Lung (tissue), 11 donors: ENCODE measurements at regions not wholly inside any gene's neighbourhood (a gene's known extent, or its start where the extent isn't known, plus 50 kb on each side); places are given as distances from the start of the nearest gene placed in this dataset.
A peak's percentile ranks its signal among the peaks of the same experiment; 100 is the strongest.
"Not testable (repeated sequence)": the region's sequence is repeated elsewhere in the genome, so short reads cannot be mapped to it uniquely, and the experiment has no call there.

Source experiments
- ATAC-seq: fragments of 200-7000 bp; cut with Tn5 transposase; one replicate; pipeline ENCODE4 v1.9.1; 2020; ENCODE audit warnings: moderate number of reproducible peaks; ENCODE audit not compliant: insufficient read depth, low FRiP score
- DNase-seq, 3 donors: peaks; one replicate each; pipeline ENCODE4 v3.0.0-alpha.2; 2013 to 2017
- H3K27ac ChIP-seq, 2 donors: one replicate each; pipeline ENCODE4 v1.5.1; 2013; ENCODE audit warnings: mild to moderate bottlenecking in 2 of 2, moderate library complexity in 2 of 2, control low read depth in 1 of 2, inconsistent platforms in 1 of 2, low read depth in 1 of 2, low read length in 1 of 2
- H3K27me3 ChIP-seq, 3 donors: one replicate each; pipeline ENCODE4 v1.5.1; 2013; ENCODE audit warnings: low read length in 2 of 3; ENCODE audit not compliant: control insufficient read depth in 3 of 3, insufficient read depth in 3 of 3
- H3K36me3 ChIP-seq, 4 donors: one replicate each; pipeline ENCODE4 v1.5.1; 2013; ENCODE audit warnings: low read length in 4 of 4, mild to moderate bottlenecking in 1 of 4, moderate library complexity in 1 of 4; ENCODE audit not compliant: control insufficient read depth in 4 of 4, insufficient read depth in 4 of 4
- H3K4me1 ChIP-seq, 5 donors: one replicate each; pipeline ENCODE4 v1.5.1; 2013; ENCODE audit warnings: low read length in 5 of 5, mild to moderate bottlenecking in 2 of 5, moderate library complexity in 1 of 5; ENCODE audit not compliant: control insufficient read depth in 5 of 5, insufficient read depth in 5 of 5
- H3K4me3 ChIP-seq: one replicate; pipeline ENCODE4 v1.5.1; 2013; ENCODE audit warnings: mild to moderate bottlenecking, control low read depth, moderate library complexity
- H3K9ac ChIP-seq, 2 donors: one replicate each; pipeline ENCODE4 v1.5.1; 2013; ENCODE audit warnings: low read length in 2 of 2, control low read depth in 1 of 2; ENCODE audit not compliant: insufficient read depth in 1 of 2
- H3K9me3 ChIP-seq, 4 donors: one replicate each; pipeline ENCODE4 v1.5.1; 2013; ENCODE audit warnings: low read length in 3 of 4, mild to moderate bottlenecking in 1 of 4, moderate library complexity in 1 of 4; ENCODE audit not compliant: control insufficient read depth in 4 of 4, insufficient read depth in 3 of 4
- WGBS, 2 donors: extraction: QIAGEN DNeasy Blood & Tissue Kit; methylation state at CpG; one replicate each; pipeline ENCODE4 v1.1.7; 2013; 5-methylcytosine and 5-hydroxymethylcytosine counted together
- TF ChIP-seq, protein P1 (sequence below): IDR thresholded peaks from 2 replicates; pipeline ENCODE4 v1.5.1; 2012; ENCODE audit warnings: mild to moderate bottlenecking; ENCODE audit errors: control extremely low read depth, extremely low read depth
- donor health status: control.
- donor health status: control.
- donor health status: Bipolar disorder and iron deficiency.
- donor health status: healthy.
- donor health status: DM: yes; HTN: yes; CAD: no.

DNA sequence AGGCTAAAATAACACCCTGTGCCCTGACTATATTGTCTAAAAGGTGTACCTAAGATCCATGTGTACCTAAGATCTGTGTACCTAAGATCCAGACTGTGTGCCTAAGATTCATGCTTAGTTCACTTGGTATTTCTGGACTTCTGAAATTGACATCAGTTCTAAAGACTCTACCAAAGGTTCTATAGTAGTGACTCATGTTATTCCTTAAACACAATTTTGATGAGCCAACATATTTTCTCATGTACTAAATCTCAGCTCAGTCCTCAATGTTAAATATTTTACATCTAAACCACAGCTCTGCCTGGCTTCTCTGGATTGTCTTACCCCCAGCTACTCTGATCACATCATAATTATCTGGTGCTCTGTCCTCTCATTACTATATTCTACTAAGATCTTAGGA lies 802.3 kb upstream of the SORCS1 start:
- H3K27me3 ChIP-seq, result no peaks in the 10 kb centered on the region
- TF ChIP-seq, protein P1, sequence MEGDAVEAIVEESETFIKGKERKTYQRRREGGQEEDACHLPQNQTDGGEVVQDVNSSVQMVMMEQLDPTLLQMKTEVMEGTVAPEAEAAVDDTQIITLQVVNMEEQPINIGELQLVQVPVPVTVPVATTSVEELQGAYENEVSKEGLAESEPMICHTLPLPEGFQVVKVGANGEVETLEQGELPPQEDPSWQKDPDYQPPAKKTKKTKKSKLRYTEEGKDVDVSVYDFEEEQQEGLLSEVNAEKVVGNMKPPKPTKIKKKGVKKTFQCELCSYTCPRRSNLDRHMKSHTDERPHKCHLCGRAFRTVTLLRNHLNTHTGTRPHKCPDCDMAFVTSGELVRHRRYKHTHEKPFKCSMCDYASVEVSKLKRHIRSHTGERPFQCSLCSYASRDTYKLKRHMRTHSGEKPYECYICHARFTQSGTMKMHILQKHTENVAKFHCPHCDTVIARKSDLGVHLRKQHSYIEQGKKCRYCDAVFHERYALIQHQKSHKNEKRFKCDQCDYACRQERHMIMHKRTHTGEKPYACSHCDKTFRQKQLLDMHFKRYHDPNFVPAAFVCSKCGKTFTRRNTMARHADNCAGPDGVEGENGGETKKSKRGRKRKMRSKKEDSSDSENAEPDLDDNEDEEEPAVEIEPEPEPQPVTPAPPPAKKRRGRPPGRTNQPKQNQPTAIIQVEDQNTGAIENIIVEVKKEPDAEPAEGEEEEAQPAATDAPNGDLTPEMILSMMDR, result no peak

DNA sequence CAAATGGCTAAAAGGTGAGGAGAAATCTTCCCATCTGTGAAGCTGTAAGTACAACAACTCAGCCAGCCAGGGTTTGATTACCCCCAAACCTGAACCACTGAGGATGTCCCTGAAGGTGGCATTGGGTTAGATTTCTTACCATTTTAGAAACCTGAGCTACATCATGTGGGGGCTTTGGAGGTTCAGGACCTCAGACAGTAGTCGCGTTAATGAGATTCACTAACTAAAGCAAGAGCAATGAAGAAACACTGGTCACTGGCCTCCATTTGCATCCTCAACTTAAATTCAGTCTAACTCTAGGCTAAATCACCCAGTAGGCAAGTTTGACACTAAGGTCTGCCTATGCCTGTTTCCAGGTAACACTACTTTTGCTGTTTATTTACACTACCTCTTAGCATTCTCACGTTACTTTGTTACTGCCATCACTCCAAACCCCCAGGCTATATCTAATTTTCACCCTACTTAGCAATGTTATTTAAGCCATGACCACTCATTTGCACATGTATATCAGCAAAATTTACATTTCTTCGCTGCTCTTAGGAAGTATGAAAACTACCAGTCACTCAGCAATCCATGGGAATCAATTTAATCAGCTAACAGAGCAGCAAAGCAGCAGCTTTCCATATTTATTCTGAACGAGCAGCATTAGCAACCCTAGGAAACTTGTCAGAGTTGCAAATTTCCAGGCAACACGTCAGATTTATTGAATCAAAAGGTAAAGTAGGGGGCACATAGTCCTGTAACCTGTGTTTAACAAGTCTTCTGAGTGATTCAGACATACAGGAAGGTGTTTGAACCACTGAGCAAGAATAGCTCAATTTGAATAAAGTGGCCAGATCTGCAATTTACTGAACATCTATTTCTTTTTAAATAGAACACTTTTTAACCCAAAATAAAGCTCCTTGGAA lies 788.4 kb upstream of the SORCS1 start:
- Histone ChIP-seq H3K27ac (no peak overlapping the region), H3K4me1 (no peaks in the 10 kb centered on the region), H3K36me3 (no peaks in the 10 kb centered on the region), H3K9me3 (peaks cover 0 to 6% (median 0%) of the 10 kb centered on the region in 4 donors), H3K9ac (no peak overlapping the region), H3K27me3 (no peaks in the 10 kb centered on the region), H3K4me3 (no peak overlapping the region)
- DNase-seq (no peak), ATAC-seq (no peak)
- 47 to 49% methylated on average over 6 of the region's 6 CpGs for WGBS, 2 donors
- TF ChIP-seq, protein P1, result no peak

More for the DNA sequence above, 802.3 kb upstream of the SORCS1 start:
- no peaks in the 10 kb centered on the region for H3K4me1 ChIP-seq
- no peak overlapping the region for H3K4me3 ChIP-seq
- no peak overlapping the region for H3K27ac ChIP-seq
- no peak for ATAC-seq
- DNase-seq, result no peak
- no peak overlapping the region for H3K9ac ChIP-seq
- H3K9me3 ChIP-seq, result no peaks in the 10 kb centered on the region
- no peaks in the 10 kb centered on the region for H3K36me3 ChIP-seq

DNA sequence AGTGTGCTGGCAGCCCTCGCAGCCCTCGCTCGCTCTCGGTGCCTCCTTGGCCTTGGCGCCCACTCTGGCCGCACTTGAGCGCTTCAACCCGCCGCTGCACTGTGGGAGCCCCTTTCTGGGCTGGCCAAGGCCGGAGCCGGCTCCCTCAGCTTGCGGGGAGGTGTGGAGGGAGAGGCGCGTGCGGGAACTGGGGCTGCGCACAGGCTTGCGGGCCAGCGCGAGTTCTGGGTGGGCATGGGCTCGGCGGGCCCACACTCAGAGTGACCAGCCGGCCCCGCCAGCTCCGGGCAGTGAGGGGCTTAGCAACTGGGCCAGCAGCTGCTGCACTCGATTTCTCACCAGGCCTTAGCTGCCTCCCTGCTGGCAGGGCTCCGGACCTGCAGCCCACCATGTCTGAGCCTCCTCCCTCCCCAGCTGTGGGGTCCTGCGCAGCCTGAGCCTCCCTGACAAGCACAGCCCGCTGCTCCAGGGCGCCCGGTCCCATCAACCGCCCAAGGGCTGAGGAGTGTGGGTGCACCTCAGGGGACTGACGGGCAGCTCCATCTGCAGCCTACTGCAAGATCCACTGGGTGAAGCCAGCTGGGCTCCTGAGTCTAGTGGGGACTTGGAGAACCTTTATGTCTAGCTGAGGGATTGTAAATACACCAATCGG lies 786.0 kb upstream of the SORCS1 start:
- not testable (repeated sequence) for H3K4me3 ChIP-seq, H3K27ac ChIP-seq, H3K27me3 ChIP-seq, H3K9ac ChIP-seq, ATAC-seq, H3K4me1 ChIP-seq, H3K9me3 ChIP-seq, H3K36me3 ChIP-seq, DNase-seq
- WGBS, 2 donors, result 95 to 97% methylated on average over 31 to 33 of the region's 33 CpGs

GRCh38 chr10:107942826-107943225 lies 778.3 kb upstream of the SORCS1 start:
- DNase-seq (peak in 2 of 3 donors; percentile 60 to 79), ATAC-seq (no peak)
- no peak overlapping the region for H3K4me3 ChIP-seq
- H3K9me3 ChIP-seq, result peaks cover 0 to 3% (median under 1%) of the 10 kb centered on the region in 4 donors
- H3K27ac ChIP-seq, result no peak overlapping the region
- TF ChIP-seq, protein P1, result no peak
- H3K36me3 ChIP-seq, result no peaks in the 10 kb centered on the region
- H3K4me1 ChIP-seq, result no peaks in the 10 kb centered on the region
- no peaks in the 10 kb centered on the region for H3K27me3 ChIP-seq
- no peak overlapping the region for H3K9ac ChIP-seq
